ENCODE measurements at regions not wholly inside any gene's neighbourhood (a gene's known extent, or its start where the extent isn't known, plus 50 kb on each side); places are given as distances from the start of the nearest gene placed in this dataset.

GRCh38 chr2:7577769-7578168 lies 660.6 kb downstream of the RNF144A start:
- Histone ChIP-seq H3K4me2 (ENCODE audit: low read length) (no peak overlapping the region), H3K79me2 (no peaks in the 10 kb centered on the region), H2AFZ (no peak overlapping the region), H3K4me1 (no peaks in the 10 kb centered on the region), H3K4me3 (ENCODE audit: low read depth, low read length) (no peak overlapping the region), H3K9me3 (ENCODE audit: control insufficient read depth, low read length) (no peaks in the 10 kb centered on the region), H3K36me3 (ENCODE audit: control insufficient read depth, insufficient read depth, low read length) (no peaks in the 10 kb centered on the region), H3K27ac (no peak overlapping the region), H3K9ac (no peak overlapping the region), H3K27me3 (ENCODE audit: control insufficient read depth, insufficient read depth, low read length) (no peaks in the 10 kb centered on the region)
- TF ChIP-seq CTCF (IDR thresholded peaks at IDR 0.05) = no peak

- no peaks in the 10 kb centered on the region for H3K79me2 ChIP-seq
- no peaks in the 10 kb centered on the region for H3K36me3 ChIP-seq (ENCODE audit: control insufficient read depth, insufficient read depth, low read length)
- no peaks in the 10 kb centered on the region for H3K9me3 ChIP-seq (ENCODE audit: control insufficient read depth, low read length)
- no peak overlapping the region for H3K9ac ChIP-seq
- H3K4me2 ChIP-seq (ENCODE audit: low read length) = no peak overlapping the region
- H3K4me3 ChIP-seq (ENCODE audit: low read depth, low read length) = no peak overlapping the region
- no peak overlapping the region for H2AFZ ChIP-seq
- H3K27ac ChIP-seq = no peak overlapping the region
- H3K4me1 ChIP-seq = no peaks in the 10 kb centered on the region
- TF ChIP-seq CTCF (IDR thresholded peaks at IDR 0.05) = no peak
- H3K27me3 ChIP-seq (ENCODE audit: control insufficient read depth, insufficient read depth, low read length) = no peaks in the 10 kb centered on the region
These were observed 666.8 kb downstream of the RNF144A start for GRCh38 chr2:7584017-7584416.

GRCh38 chr2:7586898-7587297 lies 669.7 kb downstream of the RNF144A start:
- Histone ChIP-seq H3K27me3 (ENCODE audit: control insufficient read depth, insufficient read depth, low read length) (no peaks in the 10 kb centered on the region), H2AFZ (no peak overlapping the region), H3K4me3 (ENCODE audit: low read depth, low read length) (no peak overlapping the region), H3K27ac (no peak overlapping the region), H3K4me1 (no peaks in the 10 kb centered on the region), H3K9me3 (ENCODE audit: control insufficient read depth, low read length) (no peaks in the 10 kb centered on the region), H3K36me3 (ENCODE audit: control insufficient read depth, insufficient read depth, low read length) (no peaks in the 10 kb centered on the region), H3K9ac (no peak overlapping the region), H3K79me2 (no peaks in the 10 kb centered on the region), H3K4me2 (ENCODE audit: low read length) (no peak overlapping the region)
- TF ChIP-seq CTCF (IDR thresholded peaks at IDR 0.05) = no peak

GRCh38 chr2:7588295-7588694 lies 671.1 kb downstream of the RNF144A start:
- no peak overlapping the region for H3K9ac ChIP-seq
- H2AFZ ChIP-seq = no peak overlapping the region
- TF ChIP-seq CTCF (IDR thresholded peaks at IDR 0.05) = no peak
- no peaks in the 10 kb centered on the region for H3K36me3 ChIP-seq (ENCODE audit: control insufficient read depth, insufficient read depth, low read length)
- H3K27ac ChIP-seq = no peak overlapping the region
- H3K9me3 ChIP-seq (ENCODE audit: control insufficient read depth, low read length) = no peaks in the 10 kb centered on the region
- H3K4me3 ChIP-seq (ENCODE audit: low read depth, low read length) = no peak overlapping the region
- H3K27me3 ChIP-seq (ENCODE audit: control insufficient read depth, insufficient read depth, low read length) = no peaks in the 10 kb centered on the region
- no peak overlapping the region for H3K4me2 ChIP-seq (ENCODE audit: low read length)
- no peaks in the 10 kb centered on the region for H3K79me2 ChIP-seq
- H3K4me1 ChIP-seq = no peaks in the 10 kb centered on the region

- no peak overlapping the region for H3K9ac ChIP-seq
- no peaks in the 10 kb centered on the region for H3K36me3 ChIP-seq (ENCODE audit: control insufficient read depth, insufficient read depth, low read length)
- H3K4me1 ChIP-seq = no peaks in the 10 kb centered on the region
- no peak overlapping the region for H3K27ac ChIP-seq
- no peaks in the 10 kb centered on the region for H3K27me3 ChIP-seq (ENCODE audit: control insufficient read depth, insufficient read depth, low read length)
- H3K79me2 ChIP-seq = no peaks in the 10 kb centered on the region
- TF ChIP-seq CTCF (IDR thresholded peaks at IDR 0.05) = no peak
- H3K9me3 ChIP-seq (ENCODE audit: control insufficient read depth, low read length) = no peaks in the 10 kb centered on the region
- no peak overlapping the region for H3K4me3 ChIP-seq (ENCODE audit: low read depth, low read length)
- no peak overlapping the region for H2AFZ ChIP-seq
- no peak overlapping the region for H3K4me2 ChIP-seq (ENCODE audit: low read length)
These were observed 675.5 kb downstream of the RNF144A start for GRCh38 chr2:7592618-7593140.

Data from parathyroid adenoma (tissue), 2 donors.